ENCODE measurements at regions not wholly inside any gene's neighbourhood (a gene's known extent, or its start where the extent isn't known, plus 50 kb on each side); places are given as distances from the start of the nearest gene placed in this dataset.
"Not testable (repeated sequence)": the region's sequence is repeated elsewhere in the genome, so short reads cannot be mapped to it uniquely, and the experiment has no call there.

- DNase-seq (ENCODE audit: low spot score), result no peak
Observed at GRCh38 chr7:81433692-81434331, 336.0 kb downstream of the HGF start.

DNA sequence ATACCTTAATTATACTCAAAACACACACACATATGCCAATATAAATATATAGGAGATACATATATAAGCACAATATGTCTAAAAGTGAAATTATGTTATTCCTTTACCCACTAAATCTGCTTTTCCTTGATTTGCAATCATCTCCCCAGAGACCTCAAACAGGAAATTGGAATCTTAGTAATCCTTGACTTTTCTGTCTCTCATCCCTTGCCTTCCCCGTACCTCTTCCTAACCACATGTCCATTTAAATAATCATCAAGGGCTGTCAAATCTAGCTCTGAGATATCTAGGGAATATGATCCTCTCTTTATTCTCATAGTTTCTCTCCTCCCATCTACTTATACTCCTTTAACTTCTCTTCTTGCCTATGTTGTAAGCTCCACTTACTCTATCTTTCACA lies 336.6 kb downstream of the HGF start:
- DNase-seq (ENCODE audit: low spot score), result no peak

GRCh38 chr7:81430761-81431160 lies 339.1 kb downstream of the HGF start:
- DNase-seq (ENCODE audit: low spot score), result no peak

GRCh38 chr7:81430150-81430549 lies 339.7 kb downstream of the HGF start:
- no peak for DNase-seq (ENCODE audit: low spot score)

- no peak for DNase-seq (ENCODE audit: low spot score)
Observed at GRCh38 chr7:81427461-81427860, 342.4 kb downstream of the HGF start.

GRCh38 chr7:81420526-81421226 lies 349.2 kb downstream of the HGF start:
- DNase-seq (ENCODE audit: low spot score), result no peak

GRCh38 chr7:81419731-81420130 lies 350.1 kb downstream of the HGF start:
- no peak for DNase-seq (ENCODE audit: low spot score)

GRCh38 chr7:81416659-81417058 lies 353.2 kb downstream of the HGF start:
- DNase-seq (ENCODE audit: low spot score), result no peak

- no peak for DNase-seq (ENCODE audit: low spot score)
Observed at GRCh38 chr7:81415181-81415580, 354.7 kb downstream of the HGF start.

DNA sequence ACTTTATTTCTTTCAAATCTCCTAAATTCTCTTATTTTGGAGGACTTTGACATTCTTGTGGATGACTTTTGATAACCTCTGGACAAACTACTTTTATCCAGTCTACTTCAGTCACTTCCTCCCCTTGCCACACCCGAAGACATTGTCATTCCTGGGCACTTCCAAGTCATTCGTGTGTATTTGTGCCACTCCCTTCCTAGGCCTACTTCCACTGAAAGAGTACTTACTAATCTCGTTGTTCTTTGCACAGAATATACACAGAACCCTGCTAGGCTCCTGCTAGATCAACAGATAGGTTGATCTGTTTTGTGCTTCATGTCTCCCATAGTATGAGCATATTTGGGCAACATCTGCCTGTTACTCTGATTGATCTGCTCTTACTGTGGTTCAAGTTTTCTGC lies 355.4 kb downstream of the HGF start:
- DNase-seq (ENCODE audit: low spot score), result no peak

- no peak for DNase-seq (ENCODE audit: low spot score)
Observed at GRCh38 chr7:81410471-81411117, 359.3 kb downstream of the HGF start.

DNA sequence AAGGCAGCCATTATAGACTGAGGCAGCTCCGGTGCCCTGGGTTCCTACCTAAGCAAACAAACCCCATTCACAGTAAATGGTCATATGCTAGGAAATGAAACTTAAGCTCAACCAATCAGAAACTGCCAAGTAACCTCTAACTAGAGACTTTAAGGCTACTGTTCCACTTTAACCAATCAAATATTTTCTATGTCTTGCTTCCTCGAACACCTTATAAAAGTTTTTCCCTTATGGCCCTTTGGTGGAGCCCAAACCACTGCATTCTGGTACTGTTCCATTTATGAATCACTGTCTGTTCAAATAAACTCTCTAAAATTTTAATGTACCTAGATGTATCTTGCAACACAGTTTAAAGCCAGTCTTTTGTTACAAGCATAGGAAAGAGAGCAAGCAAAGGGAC lies 361.1 kb downstream of the HGF start:
- no peak for DNase-seq (ENCODE audit: low spot score)

- no peak for DNase-seq (ENCODE audit: low spot score)
Observed at GRCh38 chr7:81407094-81407493, 362.8 kb downstream of the HGF start.

- DNase-seq (ENCODE audit: low spot score), result no peak
Observed at GRCh38 chr7:81404669-81405068, 365.2 kb downstream of the HGF start.

DNA sequence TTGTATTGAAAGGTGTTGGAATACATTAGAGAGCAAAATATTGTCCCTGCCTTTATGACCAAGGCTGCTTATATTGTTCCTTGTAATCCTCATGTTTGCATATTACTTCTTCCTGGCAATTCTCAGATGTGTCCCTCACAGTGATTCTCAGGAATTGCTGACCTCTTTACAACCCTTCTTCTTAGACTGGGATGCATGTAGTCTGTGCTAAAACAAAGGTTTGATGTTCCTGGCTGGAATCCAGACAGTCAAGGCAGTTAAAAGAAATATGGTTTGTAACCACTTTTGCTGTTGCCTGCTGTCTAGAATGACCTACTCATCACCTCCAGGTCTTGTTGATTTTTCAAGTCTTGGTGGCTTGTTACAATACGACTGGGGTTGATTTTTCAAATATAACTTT lies 367.6 kb downstream of the HGF start:
- DNase-seq (ENCODE audit: low spot score), result no peak

DNA sequence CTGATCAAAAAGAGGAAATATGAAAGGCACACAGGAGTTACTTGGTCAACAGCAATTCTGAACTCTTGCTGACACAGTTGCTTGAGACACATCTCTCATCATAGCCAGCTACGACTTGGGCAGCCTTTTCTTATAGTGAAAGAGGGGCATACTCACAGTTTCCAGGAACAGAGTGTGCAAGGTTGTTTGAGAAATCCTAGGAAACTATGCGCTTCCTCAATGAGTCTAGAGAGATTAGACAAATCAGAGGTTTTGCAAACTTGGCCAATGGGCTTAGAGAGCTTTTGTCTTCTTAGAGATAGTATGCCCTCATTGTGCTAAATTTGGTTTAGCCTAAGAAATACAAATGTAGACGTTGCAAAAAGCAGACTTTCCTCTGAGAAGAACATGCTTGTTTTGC lies 370.4 kb downstream of the HGF start:
- DNase-seq (ENCODE audit: low spot score), result no peak

DNA sequence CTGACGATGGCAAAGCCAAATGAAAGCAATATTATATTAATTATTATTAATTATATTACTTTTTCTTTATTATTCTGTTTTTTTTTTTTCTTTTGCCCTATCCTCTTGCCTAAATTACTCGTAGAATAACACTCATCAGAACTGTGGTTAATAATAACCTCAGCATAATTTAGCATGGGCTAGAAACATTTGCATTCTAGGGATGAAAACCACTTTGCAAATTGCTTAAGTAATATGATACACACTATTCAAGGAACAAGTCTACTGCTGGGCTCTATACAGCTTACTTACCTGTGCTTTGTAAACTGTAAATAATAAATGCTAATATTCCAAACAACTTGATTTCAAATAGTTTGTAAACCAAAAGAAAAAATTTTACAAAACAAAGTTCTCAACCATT lies 375.8 kb downstream of the HGF start:
- DNase-seq (ENCODE audit: low spot score), result no peak

DNA sequence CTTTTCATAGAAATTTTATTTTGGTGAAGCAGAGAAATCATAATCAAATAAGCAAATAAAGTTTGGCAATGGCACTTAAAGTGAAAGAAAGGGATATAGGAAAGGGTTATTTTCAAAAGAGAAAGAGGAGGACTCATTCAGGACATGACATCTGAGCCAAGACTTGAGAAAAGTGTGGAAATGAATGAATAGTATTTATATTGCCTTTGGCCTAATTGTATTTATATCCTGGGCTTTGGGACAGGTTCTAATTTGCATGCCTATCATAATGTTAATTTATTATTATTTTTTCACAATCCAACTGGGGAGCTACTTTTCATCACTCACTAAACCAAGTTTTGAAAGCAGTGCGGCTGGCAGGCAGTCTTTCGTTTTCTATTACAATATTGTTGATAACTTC lies 376.8 kb downstream of the HGF start:
- DNase-seq (ENCODE audit: low spot score), result no peak

DNA sequence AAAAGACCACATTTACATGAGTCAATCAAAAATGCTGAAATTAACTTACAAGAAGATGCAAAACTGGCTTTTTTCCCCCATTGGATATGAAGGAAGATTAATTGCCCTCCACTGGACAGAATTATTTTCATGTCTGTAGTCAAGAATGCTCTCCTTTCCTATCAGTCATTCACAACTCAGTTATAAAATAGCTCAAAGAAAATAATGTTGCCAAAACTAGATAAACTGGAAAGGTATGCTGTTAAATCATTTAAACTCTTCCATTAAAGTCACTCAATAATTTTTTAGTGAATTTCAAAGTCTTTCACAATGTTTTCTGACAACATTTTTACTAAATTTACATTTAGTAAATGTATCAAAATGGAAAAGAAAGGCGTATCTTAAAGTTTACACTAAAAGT lies 384.5 kb downstream of the HGF start:
- DNase-seq (ENCODE audit: low spot score), result no peak

DNA sequence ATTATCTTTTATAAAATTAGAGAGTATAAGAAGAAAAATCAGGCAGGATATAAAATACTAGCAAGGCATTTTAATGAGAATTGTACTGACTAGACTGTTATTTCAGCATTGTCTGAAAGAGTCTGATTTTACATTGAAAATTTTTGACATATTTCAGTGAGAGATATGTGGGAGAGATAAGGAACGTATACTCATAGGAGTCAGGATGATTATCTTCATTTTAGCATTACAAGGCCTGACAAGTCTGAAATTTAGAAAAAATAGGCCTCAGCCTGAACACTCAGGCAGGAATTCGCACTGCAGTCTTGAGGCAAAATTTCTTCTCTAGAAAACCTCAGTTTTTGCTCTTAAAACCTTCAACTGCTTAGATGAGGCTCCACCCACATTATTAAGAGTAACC lies 386.0 kb downstream of the HGF start:
- no peak for DNase-seq (ENCODE audit: low spot score)

DNA sequence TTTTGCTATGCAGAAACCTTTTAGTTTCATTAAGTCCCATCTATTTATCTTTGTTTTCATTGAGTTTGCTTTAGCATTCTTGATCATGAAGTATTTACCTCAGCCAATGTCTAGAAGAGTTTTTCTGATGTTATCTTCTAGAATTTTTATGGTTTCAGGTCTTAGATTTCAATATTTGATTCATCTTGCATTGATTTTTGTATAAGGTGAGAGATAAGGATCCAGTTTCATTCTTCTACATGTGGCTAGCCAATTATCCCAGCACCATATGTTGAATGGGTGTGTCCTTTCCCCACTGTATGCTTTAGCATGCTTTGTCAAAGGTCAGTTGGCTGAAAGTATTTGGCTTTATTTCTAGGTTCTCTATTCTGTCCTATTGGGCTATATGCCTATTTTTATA lies 395.2 kb downstream of the HGF start:
- not testable (repeated sequence) for DNase-seq (ENCODE audit: low spot score)

- no peak for DNase-seq (ENCODE audit: low spot score)
Observed at GRCh38 chr7:81370822-81371221, 399.0 kb downstream of the HGF start.

DNA sequence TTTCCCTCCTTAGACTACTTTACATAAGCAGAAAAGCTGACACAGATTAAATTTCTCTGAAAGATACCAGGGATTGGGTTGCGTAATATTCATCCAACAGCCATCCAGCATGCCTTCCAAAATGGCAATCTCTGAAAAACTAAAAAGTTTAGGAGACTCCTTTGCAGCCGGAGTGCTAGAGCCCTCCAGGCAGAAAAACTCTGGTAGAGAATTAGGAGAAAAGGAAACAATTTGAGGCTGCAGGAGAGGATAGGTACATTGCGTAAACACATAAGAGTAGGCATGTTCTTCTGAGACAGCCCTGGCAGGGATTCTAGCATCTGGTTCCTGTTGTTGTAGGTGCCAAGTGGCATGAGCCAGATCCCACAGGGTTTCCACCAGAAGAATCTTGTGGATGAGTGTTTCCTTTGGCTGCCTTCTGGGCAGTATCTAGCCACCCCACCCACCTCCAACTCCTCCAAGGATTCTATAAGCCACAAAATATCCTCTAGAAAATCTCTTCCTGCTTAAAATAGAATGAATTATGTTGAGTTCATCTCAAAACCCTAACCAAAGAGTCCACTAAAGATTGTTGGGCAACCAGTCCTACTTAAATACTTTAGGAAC lies 402.4 kb downstream of the HGF start:
- DNase-seq (ENCODE audit: low spot score), result peak; percentile 20
